K562 (cell line): ENCODE measurements at regions not wholly inside any gene's neighbourhood (a gene's known extent, or its start where the extent isn't known, plus 50 kb on each side); places are given as distances from the start of the nearest gene placed in this dataset.

Experiments
- ATAC-seq: fragments of 200-7000 bp; cut with Tn5 transposase; 3 replicates; pipeline ENCODE4 v1.9.1; 2020; ENCODE audit warnings: moderate library complexity
- BruUV-seq: library from RNA; stranded (reverse); fragments of 400-500 nt; replicated peaks from 2 replicates; lab custom pipeline; 2021; lab: Mats Ljungman, UMichigan
- CTCF ChIA-PET: fragments of 300-600 bp; formaldehyde crosslinking; extraction: SDS; loops from one replicate; lab custom pipeline; 2021; ENCODE audit warnings: low intra/inter-chr PET ratio; lab: Yijun Ruan, JAX
- POLR2A ChIA-PET: fragments of 300-600, 350-650 bp; sonication (Branson Sonifier 250); formaldehyde crosslinking; extraction: SDS; loops from one replicate; lab custom pipeline; 2021; ENCODE audit warnings: antibody characterized with exemption, inconsistent platforms; lab: Yijun Ruan, JAX
- DNase-seq, 4 experiments: peaks; one replicate each; pipeline versions ENCODE4 v3.0.0 to v3.0.0-alpha.2; 2011 to 2018; ENCODE audit warnings: low spot score in 3 of 4, mixed read lengths in 3 of 4; ENCODE audit errors: extremely low read depth in 1 of 4
- FAIRE-seq: peaks from 2 replicates; lab custom pipeline; 2011; peaks lifted over from hg19 to GRCh38; lab: Jason Lieb, UNC
- H2AFZ ChIP-seq: 2 replicates; pipeline ENCODE4 v1.6.0; 2011; ENCODE audit warnings: low read depth, low read length, control low read depth, inconsistent platforms
- H3K27ac ChIP-seq: fragments of 200-600 bp; 3 replicates; pipeline ENCODE4 v1.8.0; 2011; ENCODE audit warnings: low read depth, mild to moderate bottlenecking, control low read depth, inconsistent platforms, low read length, moderate library complexity, mixed read lengths; ENCODE audit errors: extremely low read depth
- H3K27me3 ChIP-seq, 2 experiments: fragments of 300-600 bp in 1 of 2; 2 replicates in 1 of 2; 3 replicates in 1 of 2; pipeline versions ENCODE4 v1.6.0 to v1.8.0; 2011; ENCODE audit warnings: inconsistent platforms in 2 of 2, low read length in 2 of 2, mild to moderate bottlenecking in 1 of 2, mixed read lengths in 1 of 2, moderate library complexity in 1 of 2; ENCODE audit not compliant: control insufficient read depth in 2 of 2, insufficient read depth in 2 of 2
- H3K36me3 ChIP-seq: fragments of 300-600 bp; 3 replicates; pipeline ENCODE4 v1.8.0; 2011; ENCODE audit warnings: mild to moderate bottlenecking, low read length, inconsistent platforms; ENCODE audit not compliant: control insufficient read depth, insufficient read depth
- H3K4me1 ChIP-seq, 2 experiments: fragments of 200-600 bp in 1 of 2; replicated peaks in 1 of 2; 2 replicates in 1 of 2; 3 replicates in 1 of 2; pipeline versions ENCODE4 v1.5.1 to v1.8.0; 2011; ENCODE audit warnings: inconsistent platforms in 2 of 2, low read length in 2 of 2, mild to moderate bottlenecking in 1 of 2, mixed read lengths in 1 of 2, moderate library complexity in 1 of 2; ENCODE audit not compliant: control insufficient read depth in 2 of 2, insufficient read depth in 2 of 2
- H3K4me2 ChIP-seq: 2 replicates; pipeline ENCODE4 v1.6.1; 2011; ENCODE audit warnings: low read length, control low read depth, inconsistent platforms, mixed read lengths; ENCODE audit not compliant: insufficient read depth
- H3K4me3 ChIP-seq: fragments of 200-600 bp; sonication (generic), shearing (Covaris generic); 2 replicates; pipeline ENCODE4 v1.5.1; 2016; ENCODE audit warnings: control low read depth, inconsistent platforms
- H3K79me2 ChIP-seq: fragments of 200-600 bp; 3 replicates; pipeline ENCODE4 v1.8.0; 2011; ENCODE audit warnings: low read length, inconsistent platforms; ENCODE audit not compliant: control insufficient read depth, insufficient read depth
- H3K9ac ChIP-seq, 2 experiments: 2 replicates each; pipeline versions ENCODE4 v1.6.0 to v1.6.1; 2011; ENCODE audit warnings: low read depth in 2 of 2, low read length in 2 of 2, control low read depth in 1 of 2, inconsistent platforms in 1 of 2, mild to moderate bottlenecking in 1 of 2, mixed read lengths in 1 of 2; ENCODE audit not compliant: insufficient read depth in 1 of 2
- H3K9me1 ChIP-seq: one replicate; pipeline ENCODE4 v1.6.0; 2011; ENCODE audit warnings: inconsistent platforms, mild to moderate bottlenecking, low read length, moderate library complexity; ENCODE audit not compliant: control insufficient read depth, insufficient read depth
- H3K9me3 ChIP-seq: replicated peaks from 2 replicates; pipeline ENCODE4 v1.5.1; 2011; ENCODE audit warnings: low read depth, low read length, inconsistent platforms; ENCODE audit not compliant: control insufficient read depth, insufficient read depth
- H4K20me1 ChIP-seq: replicated peaks from 2 replicates; pipeline ENCODE4 v1.6.1; 2011; ENCODE audit warnings: low read length, inconsistent platforms, mixed read lengths; ENCODE audit not compliant: control insufficient read depth, insufficient read depth
- AFF4 ChIP-seq: sonication (generic); formaldehyde crosslinking; IDR thresholded peaks from 2 replicates; pipeline ENCODE4 v1.8.0; 2023; ENCODE audit warnings: mild to moderate bottlenecking, missing genetic modification reagents
- CEBPG ChIP-seq, 3 experiments: fragments of 200-800 bp in 1 of 3; sonication (Bioruptor generic) in 1 of 3; sonication (generic) in 1 of 3; formaldehyde crosslinking in 1 of 3; IDR thresholded peaks in 2 of 3; conservative IDR thresholded peaks in 1 of 3; 2 replicates each; pipeline versions ENCODE4 v1.6.1 to v1.8.0; 2016 to 2022; ENCODE audit warnings: missing compliant biosample characterization in 2 of 3, missing genetic modification characterization in 2 of 3, mild to moderate bottlenecking in 1 of 3, missing genetic modification reagents in 1 of 3
- HCFC1 ChIP-seq: IDR thresholded peaks from 2 replicates; pipeline ENCODE4 v1.6.1; 2012; ENCODE audit warnings: low read depth, low read length, improper control_type of control experiment
- HNRNPK ChIP-seq: fragments of 200-400 bp; formaldehyde crosslinking; IDR thresholded peaks from one replicate; pipeline ENCODE4 v1.6.1; 2018; ENCODE audit warnings: mild to moderate bottlenecking, low read depth, low read length; ENCODE audit not compliant: poor library complexity, severe bottlenecking
- L3MBTL2 ChIP-seq: fragments of 450-650 bp; IDR thresholded peaks from 2 replicates; pipeline ENCODE4 v1.6.1; 2016; ENCODE audit warnings: mild to moderate bottlenecking, moderate library complexity
- NR2C2 ChIP-seq, 2 experiments: fragments of 200-800 bp in 1 of 2; sonication (Bioruptor generic) in 1 of 2; sonication (generic) in 1 of 2; formaldehyde crosslinking in 1 of 2; IDR thresholded peaks; 2 replicates each; pipeline versions ENCODE4 v1.6.1 to v1.8.0; 2016 to 2022; ENCODE audit warnings: mild to moderate bottlenecking in 1 of 2, missing compliant biosample characterization in 1 of 2, missing genetic modification characterization in 1 of 2, missing genetic modification reagents in 1 of 2
- PHF8 ChIP-seq: fragments of 200-600 bp; sonication (generic); IDR thresholded peaks from 2 replicates; pipeline ENCODE4 v1.6.1; 2012; ENCODE audit warnings: mixed run types, mild to moderate bottlenecking, inconsistent platforms, low read length, moderate library complexity, borderline replicate concordance
- WGBS: fragments of 100-300 bp; shearing (Covaris generic); methylation state at CpG from one replicate; pipeline ENCODE4 v1.1.6; 2016; ENCODE audit warnings: low coverage, mixed read lengths; ENCODE audit not compliant: insufficient coverage; ENCODE audit errors: missing lambda C conversion rate; 5-methylcytosine and 5-hydroxymethylcytosine counted together
- in situ Hi-C: fragments of 300-500 bp; cut with MboI; formaldehyde crosslinking; loops from 4 replicates; pipeline ENCODE4 v1.15.0; 2018; ENCODE audit warnings: inconsistent platforms, mixed read lengths
- intact Hi-C: fragments of 100-400 bp; cut with micrococcal nuclease; formaldehyde crosslinking; loops from 2 replicates; pipeline ENCODE4 v1.14.2; 2022
- TF ChIP-seq, protein P1 (sequence below): sonication (generic); formaldehyde crosslinking; IDR thresholded peaks from 2 replicates; pipeline ENCODE4 v1.9.0; 2022; ENCODE audit warnings: mild to moderate bottlenecking, missing genetic modification reagents

- H3K27ac ChIP-seq, result peak overlapping the region; percentile 81
- CTCF ChIA-PET, result no interaction called here
- no TSS peak for BruUV-seq
These were observed 69.4 kb upstream of the EED start for GRCh38 chr11:86175191-86175590.

More at GRCh38 chr11:86175191-86175590, 69.4 kb upstream of the EED start:
- Histone ChIP-seq H4K20me1 (no peaks in the 10 kb centered on the region), H3K9me3 (peaks cover 3% of the 10 kb centered on the region; the same call in 1 of the 2 replicates), H3K79me2 (peaks cover 3% of the 10 kb centered on the region; the same call in 1 of the 3 replicates), H3K27me3 (no peaks in the 10 kb centered on the region; a peak in 1 of 5 replicates), H3K9ac (peak overlapping the region; percentile 67 to 74; a peak in 3 of 4 replicates), H3K36me3 (no peaks in the 10 kb centered on the region; the same call in 2 of the 3 replicates), H2AFZ (no peak overlapping the region), H3K4me3 (no peak overlapping the region), H3K4me1 (peaks cover 54 to 81% of the 10 kb centered on the region in 2 experiments), H3K9me1 (peaks cover 4% of the 10 kb centered on the region), H3K4me2 (peak overlapping the region; percentile 67)
- ATAC-seq (peak; percentile 0; the same call in 1 of the 3 replicates), FAIRE-seq (no peak), DNase-seq (no peak)
- 20% methylated on average over 1 of the region's 1 CpG for WGBS
- in situ Hi-C loops, result no loop called here
- intact Hi-C loops, result loop anchor here (2.0 to 10.0 kb wide), 2 partner anchors 32 to 510 kb away; partner anchors contain the start of gene CREBZF
- POLR2A ChIA-PET, result interaction anchor here (0.6 to 2.6 kb wide), 4 partner anchors 11 to 123 kb away, joined by 3 to 14 read pairs (median 6); partner anchors contain the start of gene PICALM
- peak; percentile 21; the same call in 1 of the 2 replicates for TF ChIP-seq CEBPG (CRISPR knock-in tag; IDR thresholded peaks at IDR 0.05)
- TF ChIP-seq CEBPG (tag; conservative IDR thresholded peaks at IDR 0.05 in 1 of 2, IDR thresholded peaks at IDR 0.05 in 1 of 2), result no peak
- no peak for TF ChIP-seq HNRNPK
- TF ChIP-seq NR2C2 (CRISPR knock-in tag; IDR thresholded peaks at IDR 0.05), result no peak
- 0 out of 2 replicates have a peak, but pooled peaks have one; percentile 11 for TF ChIP-seq NR2C2 (tag; IDR thresholded peaks at IDR 0.05)
- TF ChIP-seq HCFC1, result no peak
- TF ChIP-seq PHF8, result no peak
- TF ChIP-seq L3MBTL2, result no peak
- 0 out of 2 replicates have a peak, but pooled peaks have one; percentile 12 for TF ChIP-seq AFF4 (CRISPR knock-in tag)
- TF ChIP-seq, protein P1, sequence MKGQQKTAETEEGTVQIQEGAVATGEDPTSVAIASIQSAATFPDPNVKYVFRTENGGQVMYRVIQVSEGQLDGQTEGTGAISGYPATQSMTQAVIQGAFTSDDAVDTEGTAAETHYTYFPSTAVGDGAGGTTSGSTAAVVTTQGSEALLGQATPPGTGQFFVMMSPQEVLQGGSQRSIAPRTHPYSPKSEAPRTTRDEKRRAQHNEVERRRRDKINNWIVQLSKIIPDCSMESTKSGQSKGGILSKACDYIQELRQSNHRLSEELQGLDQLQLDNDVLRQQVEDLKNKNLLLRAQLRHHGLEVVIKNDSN (CRISPR knock-in tag), result 0 out of 2 replicates have a peak, but pooled peaks have one; percentile 12
